ENCODE measurements at regions not wholly inside any gene's neighbourhood (a gene's known extent, or its start where the extent isn't known, plus 50 kb on each side); places are given as distances from the start of the nearest gene placed in this dataset.

DNA sequence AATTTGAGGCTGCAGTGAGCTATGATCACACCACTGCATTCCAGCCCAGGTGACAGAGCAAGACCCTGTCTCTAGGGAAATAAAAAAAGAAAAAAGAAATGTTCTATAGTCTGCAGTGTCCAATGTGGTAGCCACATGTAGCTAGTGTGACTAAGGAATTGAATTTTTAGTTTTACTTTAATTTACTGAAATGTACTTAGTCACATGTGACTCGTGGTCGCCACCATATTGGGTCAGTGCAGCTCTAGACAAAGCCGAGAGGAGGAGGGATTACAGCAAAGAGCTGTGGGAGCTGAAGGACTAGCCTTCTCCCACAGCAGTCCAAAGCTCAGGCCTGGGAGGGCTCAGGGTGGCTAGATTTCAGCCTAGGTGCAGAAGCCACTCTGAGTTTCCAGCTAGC is 65.9 kb upstream of the NTRK3 start:
- no peak for DNase-seq (ENCODE audit: low read depth in 3 of 3, low spot score in 2 of 3)

DNA sequence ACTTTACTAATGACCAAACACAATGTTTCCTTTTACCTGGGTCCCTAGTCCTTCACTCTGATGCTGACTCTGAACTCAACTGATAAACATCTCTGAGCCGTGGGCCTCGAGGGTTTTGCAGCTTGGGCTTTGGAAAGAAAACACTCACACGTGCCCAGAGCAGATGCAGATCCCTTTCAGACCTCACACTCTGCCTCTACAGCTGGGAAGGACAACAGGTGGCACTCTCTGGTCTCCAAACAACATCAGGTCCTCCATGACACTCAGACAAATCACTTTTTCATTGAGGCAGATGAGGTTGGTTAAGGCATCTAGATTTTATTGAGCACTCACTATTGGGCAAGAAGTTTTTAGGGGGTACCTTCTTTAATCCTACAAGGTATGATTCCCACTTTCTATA is 64.7 kb upstream of the NTRK3 start:
- DNase-seq (ENCODE audit: low read depth in 3 of 3, low spot score in 2 of 3): no peak

DNA sequence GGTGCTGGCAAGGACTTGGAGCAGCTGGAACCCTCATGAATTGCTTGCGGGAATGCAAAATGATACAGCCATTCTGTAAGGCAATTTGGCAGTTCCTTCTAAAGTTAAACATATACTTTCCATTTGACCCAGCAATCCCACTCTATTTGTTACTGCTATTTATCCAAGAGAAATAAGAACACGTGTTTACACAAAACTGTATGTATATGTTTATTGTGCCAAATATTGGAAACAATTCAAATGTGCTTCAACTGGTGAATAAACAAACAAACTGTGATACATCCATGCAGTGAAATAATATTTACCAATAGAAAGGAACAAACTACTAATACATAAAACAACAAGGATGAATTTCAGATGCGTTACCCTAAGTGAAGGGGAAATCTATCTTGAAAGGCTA is 60.0 kb upstream of the NTRK3 start:
- DNase-seq (ENCODE audit: low read depth in 3 of 3, low spot score in 2 of 3): no peak

DNA sequence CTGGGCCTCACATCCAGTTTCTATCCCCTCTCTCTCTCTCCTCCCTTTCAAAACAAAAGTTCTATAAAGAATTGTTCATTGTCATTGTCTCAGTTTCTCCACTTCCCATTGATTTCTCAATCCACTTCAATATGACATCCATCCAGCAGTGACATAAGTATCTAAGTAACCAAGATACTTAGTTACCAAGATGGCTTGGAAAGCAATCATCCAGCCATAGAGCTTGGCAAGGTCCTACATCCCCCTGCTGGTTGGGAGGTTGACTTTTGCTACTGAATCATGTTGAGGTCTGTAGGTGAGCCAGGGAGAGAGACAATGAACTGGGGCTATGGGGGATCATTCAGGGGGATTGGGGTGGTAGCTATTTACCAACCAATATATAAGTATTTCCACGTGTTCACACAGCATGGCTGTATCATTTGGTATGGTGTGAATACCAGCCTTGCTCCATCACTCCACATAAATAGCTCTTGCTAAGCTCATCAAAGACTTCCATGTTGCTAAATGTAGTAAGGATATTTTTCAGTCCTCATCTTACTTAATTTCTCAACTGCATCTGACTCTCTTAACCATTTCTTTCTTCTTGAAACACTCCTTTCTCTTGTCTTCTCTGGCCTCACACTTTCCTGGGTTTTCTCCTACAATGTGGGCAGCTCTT is 58.8 kb upstream of the NTRK3 start:
- no peak for DNase-seq (ENCODE audit: low read depth in 3 of 3, low spot score in 2 of 3)

DNA sequence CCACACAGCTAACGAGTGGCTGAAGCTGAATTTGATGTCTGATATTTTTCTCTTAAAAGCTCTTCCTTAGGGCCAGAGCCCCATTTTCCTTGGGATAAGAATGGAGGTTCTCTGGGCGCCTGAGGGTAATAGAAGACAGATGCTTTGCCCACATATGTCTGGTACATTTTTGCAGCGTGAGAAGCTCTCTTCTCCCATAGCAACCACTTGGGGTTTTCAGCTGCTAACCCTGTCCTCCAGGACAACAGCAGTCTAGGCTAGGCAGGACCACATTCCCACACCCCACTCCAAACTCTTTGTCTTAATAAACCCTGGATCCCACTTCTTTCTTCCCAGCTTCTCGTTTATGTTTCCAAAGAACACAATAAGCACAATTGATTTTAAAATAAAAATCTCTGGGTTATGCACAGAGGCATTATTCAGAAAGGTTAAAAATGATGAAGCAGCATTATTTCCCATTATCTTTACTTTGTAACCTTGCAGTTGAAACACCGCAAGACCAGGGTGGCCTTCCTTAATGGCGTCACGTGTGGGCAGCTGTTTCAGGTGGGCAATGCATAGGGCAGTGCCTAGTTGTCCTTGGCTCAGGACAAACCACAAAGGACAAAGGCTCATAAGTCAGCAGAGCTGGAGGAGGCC is 56.5 kb upstream of the NTRK3 start:
- no peak for DNase-seq (ENCODE audit: low read depth in 3 of 3, low spot score in 2 of 3)

DNA sequence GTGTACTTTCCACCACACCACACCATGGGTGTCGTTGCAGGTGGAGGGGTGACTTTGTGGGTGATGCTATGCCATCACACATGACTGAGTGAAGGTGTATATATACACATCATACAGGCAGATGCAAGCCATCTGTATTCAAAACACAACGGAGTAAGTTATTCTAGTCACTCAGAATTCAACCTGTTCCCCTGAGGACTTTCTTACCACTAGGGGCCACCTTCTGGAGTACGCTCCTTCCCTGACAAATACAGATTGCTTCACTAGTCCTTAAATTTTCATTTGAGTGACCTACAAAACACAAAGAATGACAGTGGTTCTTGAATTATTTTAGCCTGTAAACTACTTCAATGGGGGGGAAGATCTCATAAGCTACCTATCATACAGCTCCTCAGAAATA is 52.8 kb upstream of the NTRK3 start:
- no peak for DNase-seq (ENCODE audit: low read depth in 3 of 3, low spot score in 2 of 3)

DNA sequence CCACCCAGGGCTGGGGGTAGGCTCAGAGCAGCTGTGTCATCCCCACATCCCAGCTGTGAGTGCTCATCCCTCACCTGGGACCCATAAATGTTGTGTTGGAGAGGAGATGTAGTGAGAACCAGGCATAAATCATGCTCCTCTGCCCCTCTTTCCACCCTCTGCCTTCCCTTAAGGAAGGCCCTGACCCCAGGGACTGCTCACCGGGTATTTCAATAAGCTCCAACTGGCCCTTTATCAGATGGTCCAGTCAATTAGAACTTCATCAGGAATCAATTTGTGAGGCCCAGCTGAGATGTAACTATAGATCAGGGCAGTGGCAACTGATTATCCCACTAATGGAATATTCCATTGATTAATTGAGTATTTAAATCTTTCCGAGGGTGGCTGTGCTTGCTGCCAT is 50.8 kb upstream of the NTRK3 start:
- DNase-seq (ENCODE audit: low read depth in 3 of 3, low spot score in 2 of 3): no peak

Measured in right renal cortex interstitium (tissue), 3 donors.